Posterior cingulate gyrus (tissue), 11 donors: ENCODE measurements at regions not wholly inside any gene's neighbourhood (a gene's known extent, or its start where the extent isn't known, plus 50 kb on each side); places are given as distances from the start of the nearest gene placed in this dataset.
A peak's percentile ranks its signal among the peaks of the same experiment; 100 is the strongest.

Source experiments
- DNase-seq, 10 donors: peaks; one replicate each; pipeline versions ENCODE4 v3.0.0 to v3.0.0-alpha.2; 2020 to 2021; ENCODE audit warnings: mixed read lengths in 3 of 10
- intact Hi-C: fragments of 100-400 bp; cut with DNase I; formaldehyde crosslinking; loops from one replicate; pipeline ENCODE4 v1.15.1; 2023

DNA sequence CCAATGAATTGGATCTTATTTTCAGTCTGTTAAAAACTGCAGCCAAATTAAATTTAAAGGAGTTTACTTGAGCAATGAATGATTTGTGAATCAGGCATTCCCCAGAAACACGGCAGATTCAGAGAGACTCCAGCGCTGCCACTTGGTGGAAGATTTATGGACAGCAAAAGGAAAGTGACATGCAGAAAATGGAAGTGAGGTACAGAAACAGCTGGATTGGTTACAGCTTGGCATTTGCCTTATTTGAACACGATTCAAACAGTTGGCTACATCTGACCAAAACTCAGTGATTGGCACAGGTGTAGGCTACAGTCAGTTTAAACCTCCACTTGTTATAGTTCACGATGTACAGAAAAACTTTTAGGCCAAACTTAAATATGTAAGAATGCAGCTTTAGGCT, 257.6 kb upstream of the IMPG1 start:
- DNase-seq = peak in 1 of 10 donors; percentile 22
- intact Hi-C loops = no loop called here

DNA sequence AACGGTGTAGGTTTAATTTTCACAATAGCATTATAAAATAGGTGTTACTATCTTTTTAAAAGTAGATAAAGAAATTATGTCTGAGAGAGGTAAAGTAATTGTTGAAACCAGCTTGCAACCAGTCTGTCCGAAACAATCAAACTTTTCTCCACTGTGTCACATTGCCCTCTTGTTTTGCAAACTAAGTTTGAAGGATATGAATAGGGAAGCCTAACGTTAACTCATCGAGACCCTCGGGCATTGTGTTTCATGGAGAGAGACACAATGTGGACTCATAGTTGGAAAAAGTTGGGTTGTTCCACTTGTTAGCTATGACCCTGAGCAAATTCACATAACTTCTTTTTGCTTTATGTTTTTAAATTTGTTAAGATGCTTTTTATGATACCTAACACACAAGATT, 254.4 kb upstream of the IMPG1 start:
- DNase-seq = no peak
- intact Hi-C loops = no loop called here
